Spleen (tissue), 11 donors: ENCODE measurements at regions not wholly inside any gene's neighbourhood (a gene's known extent, or its start where the extent isn't known, plus 50 kb on each side); places are given as distances from the start of the nearest gene placed in this dataset.

ENCODE experiments used
- DNase-seq: peaks from one replicate; pipeline ENCODE4 v3.0.0-alpha.2; 2020
- H3K27ac ChIP-seq, 8 donors: fragments of 200-600 bp; sonication (generic) in 7 of 8; 1 replicate in 4 of 8; 2 replicates in 4 of 8; pipeline versions ENCODE4 v1.5.0 to v1.8.0; 2016 to 2021; ENCODE audit warnings: inconsistent platforms in 4 of 8, mild to moderate bottlenecking in 4 of 8, moderate library complexity in 1 of 8
- H3K27me3 ChIP-seq, 7 donors: fragments of 200-600 bp; sonication (generic) in 6 of 7; replicated peaks in 1 of 7; 1 replicate in 4 of 7; 2 replicates in 3 of 7; pipeline versions ENCODE4 v1.5.0 to v1.8.0; 2016 to 2021; ENCODE audit warnings: inconsistent platforms in 3 of 7, mild to moderate bottlenecking in 1 of 7
- H3K36me3 ChIP-seq, 6 donors: fragments of 200-600 bp; sonication (generic) in 5 of 6; 1 replicate in 4 of 6; 2 replicates in 2 of 6; pipeline versions ENCODE4 v1.5.0 to v1.8.0; 2016 to 2021; ENCODE audit warnings: inconsistent platforms in 2 of 6
- H3K4me1 ChIP-seq, 6 donors: fragments of 200-600 bp; sonication (generic) in 5 of 6; 1 replicate in 3 of 6; 2 replicates in 3 of 6; pipeline versions ENCODE4 v1.5.0 to v1.8.0; 2016 to 2021; ENCODE audit warnings: inconsistent platforms in 3 of 6
- H3K4me3 ChIP-seq, 8 donors: fragments of 200-600 bp; sonication (generic) in 7 of 8; 1 replicate in 4 of 8; 2 replicates in 4 of 8; pipeline versions ENCODE4 v1.5.0 to v1.8.0; 2016 to 2021; ENCODE audit warnings: inconsistent platforms in 4 of 8, mild to moderate bottlenecking in 4 of 8, moderate library complexity in 2 of 8
- H3K9me3 ChIP-seq, 8 donors: fragments of 200-600 bp; sonication (generic) in 7 of 8; 1 replicate in 4 of 8; 2 replicates in 4 of 8; pipeline versions ENCODE4 v1.5.0 to v1.8.0; 2016 to 2021; ENCODE audit warnings: inconsistent platforms in 4 of 8
- POLR2A ChIP-seq, 3 donors: fragments of 450-650 bp; IDR thresholded peaks; one replicate each; pipeline ENCODE4 v1.5.1; 2017; ENCODE audit warnings: antibody characterized with exemption in 3 of 3, mild to moderate bottlenecking in 1 of 3
- POLR2AphosphoS5 ChIP-seq, 3 donors: sonication (generic); formaldehyde crosslinking; IDR thresholded peaks; one replicate each; pipeline ENCODE4 v1.5.1; 2017; ENCODE audit warnings: antibody characterized with exemption in 3 of 3
- WGBS, 5 donors: extraction: QIAGEN DNeasy Blood & Tissue Kit in 3 of 5; methylation state at CpG; one replicate each; pipeline versions ENCODE4 v1.1.5 to v1.1.7; 2013 to 2018; 5-methylcytosine and 5-hydroxymethylcytosine counted together
- intact Hi-C: fragments of 100-400 bp; cut with DNase I; formaldehyde crosslinking; loops from one replicate; pipeline ENCODE4 v1.15.0; 2023; ENCODE audit warnings: low total_unique reads
- TF ChIP-seq, protein P1 (sequence below), 11 experiments: fragments of 200-600 bp in 7 of 11; fragments of 450-650 bp in 4 of 11; sonication (generic) in 4 of 11; IDR thresholded peaks in 8 of 11; conservative IDR thresholded peaks in 3 of 11; 1 replicate in 7 of 11; 2 replicates in 4 of 11; pipeline versions ENCODE4 v1.4.0 to v1.8.0; 2016 to 2021; ENCODE audit warnings: antibody characterized with exemption in 11 of 11, inconsistent platforms in 4 of 11, mild to moderate bottlenecking in 1 of 11
- donor health status: healthy with polysubstance abuse.
- donor health status: DM: no; HTN: no; CAD: no; lungs with moderate emphysema.
- donor health status: DM: no; HTN: no; CAD: no.
- donor health status: Bipolar disorder and iron deficiency.
- donor health status: healthy.
- donor health status: DM: no; HTN: no; CAD: no.
- donor health status: DM: yes; HTN: yes; CAD: no.

- no peak overlapping the region for H3K27ac ChIP-seq
- no peaks in the 10 kb centered on the region for H3K9me3 ChIP-seq
- H3K4me3 ChIP-seq, result no peak overlapping the region
- intact Hi-C loops, result no loop called here
- no peaks in the 10 kb centered on the region for H3K27me3 ChIP-seq
- 87 to 100% (median 97%) methylated on average over 3 of the region's 3 CpGs for WGBS, 5 donors
- H3K36me3 ChIP-seq, result no peaks in the 10 kb centered on the region
- TF ChIP-seq POLR2A (IDR thresholded peaks at IDR 0.05), result no peak
- TF ChIP-seq POLR2AphosphoS5 (IDR thresholded peaks at IDR 0.05), result no peak
- TF ChIP-seq, protein P1, sequence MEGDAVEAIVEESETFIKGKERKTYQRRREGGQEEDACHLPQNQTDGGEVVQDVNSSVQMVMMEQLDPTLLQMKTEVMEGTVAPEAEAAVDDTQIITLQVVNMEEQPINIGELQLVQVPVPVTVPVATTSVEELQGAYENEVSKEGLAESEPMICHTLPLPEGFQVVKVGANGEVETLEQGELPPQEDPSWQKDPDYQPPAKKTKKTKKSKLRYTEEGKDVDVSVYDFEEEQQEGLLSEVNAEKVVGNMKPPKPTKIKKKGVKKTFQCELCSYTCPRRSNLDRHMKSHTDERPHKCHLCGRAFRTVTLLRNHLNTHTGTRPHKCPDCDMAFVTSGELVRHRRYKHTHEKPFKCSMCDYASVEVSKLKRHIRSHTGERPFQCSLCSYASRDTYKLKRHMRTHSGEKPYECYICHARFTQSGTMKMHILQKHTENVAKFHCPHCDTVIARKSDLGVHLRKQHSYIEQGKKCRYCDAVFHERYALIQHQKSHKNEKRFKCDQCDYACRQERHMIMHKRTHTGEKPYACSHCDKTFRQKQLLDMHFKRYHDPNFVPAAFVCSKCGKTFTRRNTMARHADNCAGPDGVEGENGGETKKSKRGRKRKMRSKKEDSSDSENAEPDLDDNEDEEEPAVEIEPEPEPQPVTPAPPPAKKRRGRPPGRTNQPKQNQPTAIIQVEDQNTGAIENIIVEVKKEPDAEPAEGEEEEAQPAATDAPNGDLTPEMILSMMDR (IDR thresholded peaks at IDR 0.05 in 8 of 11, conservative IDR thresholded peaks at IDR 0.05 in 3 of 11), result no peak
- peaks cover 0 to 6% (median 0%) of the 10 kb centered on the region in 6 donors for H3K4me1 ChIP-seq
- no peak for DNase-seq
Measured at GRCh38 chr2:101550555-101550954, 75.6 kb upstream of the RFX8 start.

DNA sequence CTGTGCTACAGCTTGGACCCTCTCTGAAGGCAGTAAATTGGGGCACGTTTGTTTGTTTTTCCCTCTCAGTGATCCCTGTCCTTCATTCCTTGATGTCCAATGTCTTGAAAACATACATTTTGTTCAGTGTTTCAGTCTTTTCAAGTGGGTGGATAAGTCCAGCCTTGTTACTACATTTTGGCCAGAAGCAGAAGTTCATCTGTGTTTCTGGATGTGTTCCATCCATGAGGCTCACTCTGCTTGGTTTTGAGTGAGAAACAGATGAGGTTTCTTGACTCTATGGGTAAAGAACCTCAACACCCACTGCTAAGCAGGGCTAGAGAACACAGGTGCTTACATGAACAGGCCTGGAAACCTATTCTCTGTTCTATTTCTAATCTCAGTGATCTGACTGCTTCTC, 74.5 kb upstream of the RFX8 start:
- no peak overlapping the region for H3K4me3 ChIP-seq
- peaks cover 0 to 6% (median 0%) of the 10 kb centered on the region in 6 donors for H3K4me1 ChIP-seq
- H3K27ac ChIP-seq, result no peak overlapping the region
- TF ChIP-seq POLR2A (IDR thresholded peaks at IDR 0.05) (no peak), POLR2AphosphoS5 (IDR thresholded peaks at IDR 0.05) (no peak)
- TF ChIP-seq, protein P1 (IDR thresholded peaks at IDR 0.05 in 8 of 11, conservative IDR thresholded peaks at IDR 0.05 in 3 of 11), result no peak
- no peak for DNase-seq
- intact Hi-C loops, result no loop called here
- no peaks in the 10 kb centered on the region for H3K36me3 ChIP-seq
- no peaks in the 10 kb centered on the region for H3K9me3 ChIP-seq
- H3K27me3 ChIP-seq, result no peaks in the 10 kb centered on the region
- 81 to 100% (median 94%) methylated on average over 1 of the region's 1 CpG for WGBS, 5 donors

GRCh38 chr2:101546376-101547058, 71.6 kb upstream of the RFX8 start:
- TF ChIP-seq, protein P1 (IDR thresholded peaks at IDR 0.05 in 8 of 11, conservative IDR thresholded peaks at IDR 0.05 in 3 of 11), result no peak
- TF ChIP-seq POLR2AphosphoS5 (IDR thresholded peaks at IDR 0.05) (no peak), POLR2A (IDR thresholded peaks at IDR 0.05) (no peak)

GRCh38 chr2:101545950-101546349, 71.0 kb upstream of the RFX8 start:
- no peak overlapping the region for H3K27ac ChIP-seq

More at GRCh38 chr2:101546376-101547058, 71.6 kb upstream of the RFX8 start:
- H3K36me3 ChIP-seq, result no peaks in the 10 kb centered on the region
- H3K9me3 ChIP-seq, result peaks cover 0 to 3% (median 0%) of the 10 kb centered on the region in 8 donors
- H3K4me1 ChIP-seq, result peaks cover 0 to 1% (median 0%) of the 10 kb centered on the region in 6 donors
- WGBS, 5 donors, result 65 to 95% (median 75%) methylated on average over 2 of the region's 2 CpGs
- DNase-seq, result no peak
- H3K4me3 ChIP-seq, result no peak overlapping the region
- H3K27ac ChIP-seq, result no peak overlapping the region
- no peaks in the 10 kb centered on the region for H3K27me3 ChIP-seq
- intact Hi-C loops, result no loop called here

More at GRCh38 chr2:101545950-101546349, 71.0 kb upstream of the RFX8 start:
- H3K4me1 ChIP-seq, result no peaks in the 10 kb centered on the region
- TF ChIP-seq, protein P1 (IDR thresholded peaks at IDR 0.05 in 8 of 11, conservative IDR thresholded peaks at IDR 0.05 in 3 of 11), result no peak
- TF ChIP-seq POLR2AphosphoS5 (IDR thresholded peaks at IDR 0.05) (no peak), POLR2A (IDR thresholded peaks at IDR 0.05) (no peak)
- no peaks in the 10 kb centered on the region for H3K27me3 ChIP-seq
- no peak for DNase-seq
- H3K9me3 ChIP-seq, result peaks cover 0 to 3% (median 0%) of the 10 kb centered on the region in 8 donors
- intact Hi-C loops, result no loop called here
- H3K36me3 ChIP-seq, result no peaks in the 10 kb centered on the region
- no peak overlapping the region for H3K4me3 ChIP-seq
